ENCODE measurements at regions not wholly inside any gene's neighbourhood (a gene's known extent, or its start where the extent isn't known, plus 50 kb on each side); places are given as distances from the start of the nearest gene placed in this dataset.

DNA sequence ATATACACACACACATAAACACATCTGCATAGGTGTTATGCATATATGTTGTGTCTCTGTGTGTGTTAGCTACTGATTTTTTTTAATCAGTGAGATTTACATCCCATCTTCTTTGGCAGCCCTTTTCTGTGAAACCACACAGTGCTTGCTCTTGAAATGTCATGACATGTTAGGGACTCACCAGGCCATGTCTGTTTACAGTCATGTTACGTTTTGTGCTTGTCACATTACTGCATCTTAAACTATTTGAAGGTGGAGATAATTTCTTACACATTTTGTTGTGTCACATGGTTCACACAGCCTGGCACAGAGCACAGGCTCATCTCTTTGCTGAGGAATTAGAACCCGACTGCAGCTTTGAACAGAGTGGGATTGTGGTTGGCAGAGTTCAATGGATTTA is 364.4 kb upstream of the RIOK2 start:
- no peak for TF ChIP-seq CTCF (IDR thresholded peaks at IDR 0.05; ENCODE audit: low read depth, low read length)
- no peak for DNase-seq (ENCODE audit: extremely low read depth, low read depth)

- DNase-seq (ENCODE audit: extremely low read depth, low read depth), result no peak
- TF ChIP-seq CTCF (IDR thresholded peaks at IDR 0.05; ENCODE audit: low read depth, low read length), result no peak
These were observed 365.1 kb upstream of the RIOK2 start for GRCh38 chr5:97547999-97548738.

GRCh38 chr5:97548739-97549080 is 365.7 kb upstream of the RIOK2 start:
- no peak for DNase-seq (ENCODE audit: extremely low read depth, low read depth)
- TF ChIP-seq CTCF (IDR thresholded peaks at IDR 0.05; ENCODE audit: low read depth, low read length), result no peak

DNA sequence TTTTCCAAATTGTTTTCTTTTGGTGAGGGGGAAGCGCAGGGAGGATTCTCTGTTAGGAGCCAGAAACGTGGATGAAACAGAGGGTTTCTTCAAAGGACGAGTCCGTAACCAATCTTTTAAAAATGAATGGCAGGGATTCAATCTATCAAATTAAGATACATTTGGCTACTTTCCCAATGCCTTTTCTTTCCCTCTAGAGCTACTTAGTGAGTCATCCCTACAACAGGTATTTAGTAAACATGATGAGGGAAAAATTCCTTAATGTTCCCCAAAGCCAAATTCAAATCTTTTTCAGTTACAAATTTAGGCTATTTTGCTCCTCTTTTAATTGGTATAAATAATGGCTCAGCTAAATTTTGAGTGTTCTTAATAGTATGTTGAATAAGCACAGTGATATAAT is 366.4 kb upstream of the RIOK2 start:
- TF ChIP-seq CTCF (IDR thresholded peaks at IDR 0.05; ENCODE audit: low read depth, low read length), result no peak
- no peak for DNase-seq (ENCODE audit: extremely low read depth, low read depth)

DNA sequence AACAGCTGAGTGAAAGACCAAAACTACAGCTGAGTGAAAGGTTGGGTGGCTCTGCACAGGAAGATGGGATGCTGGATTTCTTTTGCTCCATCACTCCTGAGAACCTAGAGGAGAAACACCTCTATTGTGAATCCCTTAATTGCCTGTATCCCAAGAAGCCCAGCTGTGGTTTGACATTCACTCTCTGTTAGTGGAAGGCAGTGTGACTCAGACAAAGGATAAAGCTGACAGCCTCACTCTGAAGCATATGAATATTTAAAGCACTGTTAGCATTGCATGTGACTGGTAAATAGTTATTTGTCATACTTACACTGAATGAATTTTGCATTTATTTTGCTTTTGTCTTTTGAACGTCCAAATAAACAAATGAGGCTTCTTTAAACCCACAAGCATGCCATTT is 367.1 kb upstream of the RIOK2 start:
- TF ChIP-seq CTCF (IDR thresholded peaks at IDR 0.05; ENCODE audit: low read depth, low read length), result no peak
- no peak for DNase-seq (ENCODE audit: extremely low read depth, low read depth)

GRCh38 chr5:97550818-97551217 is 367.8 kb upstream of the RIOK2 start:
- no peak for DNase-seq (ENCODE audit: extremely low read depth, low read depth)
- TF ChIP-seq CTCF (IDR thresholded peaks at IDR 0.05; ENCODE audit: low read depth, low read length), result no peak

- DNase-seq (ENCODE audit: extremely low read depth, low read depth), result no peak
- no peak for TF ChIP-seq CTCF (IDR thresholded peaks at IDR 0.05; ENCODE audit: low read depth, low read length)
These were observed 370.8 kb upstream of the RIOK2 start for GRCh38 chr5:97553604-97554452.

Measured in AG09319 (cell line).